SK-N-SH treated with all-trans-retinoic acid at 6 μM for 48 hours (cell line): ENCODE measurements at regions not wholly inside any gene's neighbourhood (a gene's known extent, or its start where the extent isn't known, plus 50 kb on each side); places are given as distances from the start of the nearest gene placed in this dataset.
"Not testable (repeated sequence)": the region's sequence is repeated elsewhere in the genome, so short reads cannot be mapped to it uniquely, and the experiment has no call there.

Source experiments
- ATAC-seq: fragments of 200-7000 bp; cut with Tn5 transposase; 3 replicates; pipeline ENCODE4 v1.9.1; 2020; ENCODE audit warnings: mild to moderate bottlenecking, moderate library complexity
- ARNTL ChIP-seq: fragments of 450-650 bp; formaldehyde crosslinking; IDR thresholded peaks from 2 replicates; pipeline ENCODE4 v1.5.0; 2020; ENCODE audit warnings: low read depth, mild to moderate bottlenecking, moderate library complexity, borderline replicate concordance
- BACH2 ChIP-seq: fragments of 250-450 bp; sonication (Bioruptor Pico); IDR thresholded peaks from 2 replicates; pipeline ENCODE4 v1.9.0; 2021; ENCODE audit warnings: mild to moderate bottlenecking, borderline replicate concordance
- ESRRG ChIP-seq: fragments of 250-450 bp; sonication (Bioruptor Pico); IDR thresholded peaks from 2 replicates; pipeline ENCODE4 v1.6.1; 2021; ENCODE audit warnings: mild to moderate bottlenecking
- ISL1 ChIP-seq: fragments of 250-450 bp; sonication (Bioruptor Pico); IDR thresholded peaks from 2 replicates; pipeline ENCODE4 v2.1.2; 2022; ENCODE audit warnings: mild to moderate bottlenecking, moderate library complexity
- OSR1 ChIP-seq: fragments of 250-450 bp; sonication (Bioruptor Pico); IDR thresholded peaks from 2 replicates; pipeline ENCODE4 v1.8.0; 2022; ENCODE audit warnings: moderate library complexity, mild to moderate bottlenecking, inconsistent platforms
- PPARA ChIP-seq: fragments of 250-450 bp; sonication (Bioruptor Pico); IDR thresholded peaks from 2 replicates; pipeline ENCODE4 v1.5.0; 2020; ENCODE audit warnings: mild to moderate bottlenecking, borderline replicate concordance
- RARB ChIP-seq: fragments of 250-450 bp; sonication (Bioruptor Pico); IDR thresholded peaks from 2 replicates; pipeline ENCODE4 v1.8.0; 2021; ENCODE audit warnings: mild to moderate bottlenecking, moderate library complexity
- SNAI2 ChIP-seq: fragments of 250-450 bp; sonication (Bioruptor Pico); IDR thresholded peaks from 2 replicates; pipeline ENCODE4 v1.5.0; 2020; ENCODE audit warnings: mild to moderate bottlenecking, moderate library complexity
- TOX ChIP-seq: fragments of 250-450 bp; sonication (Bioruptor Pico); IDR thresholded peaks from 2 replicates; pipeline ENCODE4 v1.8.0; 2021; ENCODE audit warnings: mild to moderate bottlenecking, moderate library complexity, borderline replicate concordance
- ZC3H10 ChIP-seq: fragments of 250-450 bp; sonication (Bioruptor Pico); IDR thresholded peaks from 2 replicates; pipeline ENCODE4 v1.5.1; 2021; ENCODE audit warnings: mild to moderate bottlenecking, moderate library complexity
- ZFP30 ChIP-seq: fragments of 450-650 bp; formaldehyde crosslinking; IDR thresholded peaks from 2 replicates; pipeline ENCODE4 v1.5.0; 2022; ENCODE audit warnings: mild to moderate bottlenecking, moderate library complexity
- ZNF565 ChIP-seq: fragments of 450-650 bp; formaldehyde crosslinking; conservative IDR thresholded peaks from 2 replicates; pipeline ENCODE4 v1.5.0; 2020; ENCODE audit warnings: low read depth, mild to moderate bottlenecking, moderate library complexity
- ZNF8 ChIP-seq: fragments of 450-650 bp; formaldehyde crosslinking; IDR thresholded peaks from 2 replicates; pipeline ENCODE4 v1.5.0; 2020; ENCODE audit warnings: mild to moderate bottlenecking, moderate library complexity
- TF ChIP-seq, protein P1 (sequence below): fragments of 250-450 bp; sonication (Bioruptor Pico); IDR thresholded peaks from 2 replicates; pipeline ENCODE4 v1.8.0; 2020; ENCODE audit warnings: mild to moderate bottlenecking, moderate library complexity, borderline replicate concordance
- TF ChIP-seq, protein P2 (sequence below): fragments of 250-450 bp; sonication (Bioruptor Pico); IDR thresholded peaks from 2 replicates; pipeline ENCODE4 v1.5.0; 2020; ENCODE audit warnings: mild to moderate bottlenecking, moderate library complexity
- TF ChIP-seq, protein P3 (sequence below): fragments of 250-450 bp; sonication (Bioruptor Pico); IDR thresholded peaks from 2 replicates; pipeline ENCODE4 v1.5.1; 2021; ENCODE audit warnings: mild to moderate bottlenecking, moderate library complexity

DNA sequence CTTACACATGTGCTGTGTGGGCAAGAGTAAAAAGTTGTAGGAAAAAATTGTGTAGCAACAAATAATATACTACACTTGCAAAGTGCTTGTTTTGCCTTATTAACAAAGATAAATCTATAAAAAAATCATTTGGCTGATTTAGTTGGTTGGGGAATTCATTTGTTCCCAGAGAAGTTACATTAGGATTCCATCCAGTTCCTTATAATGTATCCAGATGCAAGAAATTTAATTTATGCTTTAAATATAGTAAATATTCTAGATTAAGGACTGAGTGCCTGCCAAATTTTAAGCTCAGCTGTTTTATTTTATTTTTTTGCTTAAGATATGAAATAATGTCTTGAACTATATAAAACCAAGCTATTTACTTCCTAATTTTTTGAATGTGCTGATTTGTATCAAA, 1169.9 kb downstream of the NXPH1 start:
- no peak for ATAC-seq
- TF ChIP-seq ISL1 (CRISPR knock-in tag): peak; percentile 45; the same call in 1 of the 2 replicates
- TF ChIP-seq, protein P1, sequence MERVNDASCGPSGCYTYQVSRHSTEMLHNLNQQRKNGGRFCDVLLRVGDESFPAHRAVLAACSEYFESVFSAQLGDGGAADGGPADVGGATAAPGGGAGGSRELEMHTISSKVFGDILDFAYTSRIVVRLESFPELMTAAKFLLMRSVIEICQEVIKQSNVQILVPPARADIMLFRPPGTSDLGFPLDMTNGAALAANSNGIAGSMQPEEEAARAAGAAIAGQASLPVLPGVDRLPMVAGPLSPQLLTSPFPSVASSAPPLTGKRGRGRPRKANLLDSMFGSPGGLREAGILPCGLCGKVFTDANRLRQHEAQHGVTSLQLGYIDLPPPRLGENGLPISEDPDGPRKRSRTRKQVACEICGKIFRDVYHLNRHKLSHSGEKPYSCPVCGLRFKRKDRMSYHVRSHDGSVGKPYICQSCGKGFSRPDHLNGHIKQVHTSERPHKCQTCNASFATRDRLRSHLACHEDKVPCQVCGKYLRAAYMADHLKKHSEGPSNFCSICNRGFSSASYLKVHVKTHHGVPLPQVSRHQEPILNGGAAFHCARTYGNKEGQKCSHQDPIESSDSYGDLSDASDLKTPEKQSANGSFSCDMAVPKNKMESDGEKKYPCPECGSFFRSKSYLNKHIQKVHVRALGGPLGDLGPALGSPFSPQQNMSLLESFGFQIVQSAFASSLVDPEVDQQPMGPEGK: no peak
- TF ChIP-seq, all 23 proteins: peak for 1

DNA sequence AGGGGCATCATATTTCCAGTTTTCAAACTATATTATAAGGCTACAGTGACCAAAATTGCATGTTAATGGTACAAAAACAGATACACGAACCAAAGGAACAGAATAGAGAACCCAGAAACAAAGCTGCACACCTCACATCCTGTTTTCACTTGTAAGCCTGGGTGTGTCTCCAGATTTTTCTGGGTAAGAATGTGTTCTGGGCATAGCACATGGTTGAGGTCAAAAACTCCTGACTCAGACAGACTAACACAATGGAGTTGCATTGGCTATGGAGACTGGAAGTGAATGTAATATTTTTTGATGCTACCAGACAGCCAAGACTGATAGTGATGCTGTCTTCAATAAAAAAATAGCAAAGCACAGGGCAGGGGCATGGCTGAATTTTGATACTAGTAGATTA, 1175.2 kb downstream of the NXPH1 start:
- no peak for ATAC-seq
- no peak for TF ChIP-seq BACH2 (CRISPR knock-in tag)
- TF ChIP-seq, protein P2, sequence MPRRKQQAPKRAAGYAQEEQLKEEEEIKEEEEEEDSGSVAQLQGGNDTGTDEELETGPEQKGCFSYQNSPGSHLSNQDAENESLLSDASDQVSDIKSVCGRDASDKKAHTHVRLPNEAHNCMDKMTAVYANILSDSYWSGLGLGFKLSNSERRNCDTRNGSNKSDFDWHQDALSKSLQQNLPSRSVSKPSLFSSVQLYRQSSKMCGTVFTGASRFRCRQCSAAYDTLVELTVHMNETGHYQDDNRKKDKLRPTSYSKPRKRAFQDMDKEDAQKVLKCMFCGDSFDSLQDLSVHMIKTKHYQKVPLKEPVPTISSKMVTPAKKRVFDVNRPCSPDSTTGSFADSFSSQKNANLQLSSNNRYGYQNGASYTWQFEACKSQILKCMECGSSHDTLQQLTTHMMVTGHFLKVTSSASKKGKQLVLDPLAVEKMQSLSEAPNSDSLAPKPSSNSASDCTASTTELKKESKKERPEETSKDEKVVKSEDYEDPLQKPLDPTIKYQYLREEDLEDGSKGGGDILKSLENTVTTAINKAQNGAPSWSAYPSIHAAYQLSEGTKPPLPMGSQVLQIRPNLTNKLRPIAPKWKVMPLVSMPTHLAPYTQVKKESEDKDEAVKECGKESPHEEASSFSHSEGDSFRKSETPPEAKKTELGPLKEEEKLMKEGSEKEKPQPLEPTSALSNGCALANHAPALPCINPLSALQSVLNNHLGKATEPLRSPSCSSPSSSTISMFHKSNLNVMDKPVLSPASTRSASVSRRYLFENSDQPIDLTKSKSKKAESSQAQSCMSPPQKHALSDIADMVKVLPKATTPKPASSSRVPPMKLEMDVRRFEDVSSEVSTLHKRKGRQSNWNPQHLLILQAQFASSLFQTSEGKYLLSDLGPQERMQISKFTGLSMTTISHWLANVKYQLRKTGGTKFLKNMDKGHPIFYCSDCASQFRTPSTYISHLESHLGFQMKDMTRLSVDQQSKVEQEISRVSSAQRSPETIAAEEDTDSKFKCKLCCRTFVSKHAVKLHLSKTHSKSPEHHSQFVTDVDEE: no peak
- no peak for TF ChIP-seq RARB (CRISPR knock-in tag)
- no peak for TF ChIP-seq ARNTL (CRISPR knock-in tag)
- TF ChIP-seq ZFP30 (CRISPR knock-in tag): no peak
- TF ChIP-seq ISL1 (CRISPR knock-in tag): no peak
- TF ChIP-seq ZNF565: no peak
- TF ChIP-seq TOX (CRISPR knock-in tag): no peak
- no peak for TF ChIP-seq PPARA (CRISPR knock-in tag)
- TF ChIP-seq, protein P1: no peak
- no peak for TF ChIP-seq SNAI2 (CRISPR knock-in tag)
- TF ChIP-seq ZNF8: no peak
- TF ChIP-seq ESRRG (CRISPR knock-in tag): no peak

DNA sequence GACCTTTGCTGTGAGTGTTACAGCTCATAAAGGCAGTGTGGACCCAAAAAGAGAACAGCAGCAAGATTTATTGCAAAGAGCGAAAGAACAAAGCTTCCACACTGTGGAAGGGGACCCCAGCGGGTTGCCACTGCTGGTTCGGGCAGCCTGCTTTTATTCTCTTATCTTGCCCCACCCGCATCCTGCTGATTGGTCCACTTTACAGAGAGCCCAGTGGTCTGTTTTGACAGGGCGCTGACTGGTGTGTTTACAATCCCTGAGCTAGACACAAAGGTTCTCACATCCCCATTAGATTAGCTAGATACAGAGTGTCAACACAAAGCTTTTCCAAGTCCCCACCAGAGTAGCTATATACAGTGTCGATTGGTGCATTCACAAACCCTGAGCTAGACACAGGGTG, 1187.5 kb downstream of the NXPH1 start:
- not testable (repeated sequence) for ATAC-seq

DNA sequence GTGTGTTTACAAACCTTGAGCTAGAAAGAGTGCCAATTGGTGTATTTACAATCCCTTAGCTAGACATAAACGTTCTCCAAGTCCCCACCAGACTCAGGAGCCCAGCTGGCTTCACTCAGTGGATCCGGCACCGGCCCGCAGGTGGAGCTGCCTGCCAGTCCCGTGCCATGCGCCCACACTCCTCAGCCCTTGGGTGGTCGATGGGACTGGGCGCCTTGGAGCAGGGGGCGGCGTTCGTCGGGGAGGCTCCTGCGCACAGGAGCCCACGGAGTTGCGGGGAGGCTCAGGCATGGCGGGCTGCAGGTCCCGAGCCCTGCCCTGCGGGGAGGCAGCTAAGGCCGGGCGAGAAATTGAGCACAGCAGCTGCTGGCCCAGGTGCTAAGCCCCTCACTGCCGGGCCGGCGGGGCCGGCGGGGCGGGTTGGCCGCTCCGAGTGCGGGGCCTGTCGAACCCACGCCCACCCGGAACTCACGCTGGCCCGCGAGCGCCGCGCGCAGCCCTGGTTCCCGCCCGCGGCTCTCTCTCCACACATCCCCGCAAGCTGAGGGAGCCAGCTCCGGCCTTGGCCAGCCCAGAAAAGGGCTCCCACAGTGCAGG, 1188.0 kb downstream of the NXPH1 start:
- not testable (repeated sequence) for ATAC-seq

DNA sequence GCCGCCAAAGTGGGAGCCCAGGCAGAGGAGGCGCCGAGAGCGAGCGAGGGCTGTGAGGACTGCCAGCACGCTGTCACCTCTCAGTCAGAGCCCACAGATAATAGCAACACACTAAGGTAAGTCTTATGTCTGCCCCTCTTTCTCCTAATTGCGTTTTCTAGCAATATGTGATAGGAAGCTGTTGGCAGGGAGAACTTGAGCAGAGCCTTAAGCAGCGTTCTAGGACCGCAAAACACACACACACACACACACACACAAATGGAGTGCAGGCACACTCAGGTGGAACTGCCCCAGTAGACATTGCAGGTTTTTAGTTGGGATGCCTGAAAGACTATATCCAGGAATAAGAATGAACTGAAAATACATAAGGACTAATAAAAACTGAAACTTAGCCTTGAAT, 1188.5 kb downstream of the NXPH1 start:
- TF ChIP-seq ZFP30 (CRISPR knock-in tag): no peak
- TF ChIP-seq ZNF8: no peak
- no peak for TF ChIP-seq SNAI2 (CRISPR knock-in tag)
- TF ChIP-seq TOX (CRISPR knock-in tag): no peak
- no peak for TF ChIP-seq OSR1 (CRISPR knock-in tag)
- TF ChIP-seq PPARA (CRISPR knock-in tag): no peak
- TF ChIP-seq, protein P3, sequence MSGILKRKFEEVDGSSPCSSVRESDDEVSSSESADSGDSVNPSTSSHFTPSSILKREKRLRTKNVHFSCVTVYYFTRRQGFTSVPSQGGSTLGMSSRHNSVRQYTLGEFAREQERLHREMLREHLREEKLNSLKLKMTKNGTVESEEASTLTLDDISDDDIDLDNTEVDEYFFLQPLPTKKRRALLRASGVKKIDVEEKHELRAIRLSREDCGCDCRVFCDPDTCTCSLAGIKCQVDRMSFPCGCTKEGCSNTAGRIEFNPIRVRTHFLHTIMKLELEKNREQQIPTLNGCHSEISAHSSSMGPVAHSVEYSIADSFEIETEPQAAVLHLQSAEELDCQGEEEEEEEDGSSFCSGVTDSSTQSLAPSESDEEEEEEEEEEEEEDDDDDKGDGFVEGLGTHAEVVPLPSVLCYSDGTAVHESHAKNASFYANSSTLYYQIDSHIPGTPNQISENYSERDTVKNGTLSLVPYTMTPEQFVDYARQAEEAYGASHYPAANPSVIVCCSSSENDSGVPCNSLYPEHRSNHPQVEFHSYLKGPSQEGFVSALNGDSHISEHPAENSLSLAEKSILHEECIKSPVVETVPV (CRISPR knock-in tag): no peak
- ATAC-seq: no peak

DNA sequence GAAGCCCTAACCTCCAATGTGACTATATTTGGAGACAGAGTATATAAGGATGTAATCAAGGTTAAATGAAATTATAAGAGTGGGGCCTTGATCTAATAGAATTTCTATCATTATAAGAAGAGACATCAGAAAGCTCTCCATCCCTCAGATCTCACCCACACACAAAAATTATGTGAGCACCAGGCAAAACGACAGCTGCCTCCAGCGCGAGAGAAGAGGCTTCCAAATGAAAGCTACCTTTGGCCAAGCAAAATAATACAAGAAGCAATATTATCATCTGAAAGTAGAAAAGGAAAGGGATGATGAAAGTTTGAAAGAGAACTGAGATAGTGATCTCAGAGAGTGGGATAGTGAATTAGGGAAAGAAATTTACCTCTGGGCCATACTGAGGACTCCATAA, 1192.5 kb downstream of the NXPH1 start:
- ATAC-seq: no peak
- TF ChIP-seq, protein P1: no peak
- TF ChIP-seq ESRRG (CRISPR knock-in tag) (no peak), ZC3H10 (CRISPR knock-in tag) (no peak), TOX (CRISPR knock-in tag) (no peak), ZNF565 (no peak), ISL1 (CRISPR knock-in tag) (no peak), OSR1 (CRISPR knock-in tag) (no peak)
- TF ChIP-seq, protein P2: no peak
- TF ChIP-seq, protein P3 (CRISPR knock-in tag): no peak
